GM23338 (cell line): ENCODE measurements at regions not wholly inside any gene's neighbourhood (a gene's known extent, or its start where the extent isn't known, plus 50 kb on each side); places are given as distances from the start of the nearest gene placed in this dataset.

ENCODE experiments used
- ATAC-seq: fragments of 200-7000 bp; cut with Tn5 transposase; 3 replicates; pipeline ENCODE4 v1.9.1; 2020
- DNase-seq: peaks from one replicate; pipeline ENCODE4 v3.0.0-alpha.2; 2015; ENCODE audit warnings: low spot score
- H2AFZ ChIP-seq: fragments of 200-600 bp; sonication (generic); 2 replicates; pipeline ENCODE4 v1.8.0; 2016; ENCODE audit warnings: antibody characterized with exemption, mild to moderate bottlenecking, moderate library complexity
- H3F3A ChIP-seq: fragments of 200-600 bp; sonication (generic); replicated peaks from 2 replicates; pipeline ENCODE4 v1.8.0; 2017; ENCODE audit warnings: antibody characterized with exemption, mixed run types, low read depth
- H3K27ac ChIP-seq: fragments of 200-600 bp; sonication (generic); 2 replicates; pipeline ENCODE4 v1.6.1; 2016; ENCODE audit warnings: low read depth
- H3K27me3 ChIP-seq: fragments of 200-600 bp; sonication (generic); 2 replicates; pipeline ENCODE4 v1.8.0; 2016; ENCODE audit warnings: mild to moderate bottlenecking, mixed run types, moderate library complexity; ENCODE audit not compliant: insufficient read depth
- H3K36me3 ChIP-seq: fragments of 200-600 bp; sonication (generic); 2 replicates; pipeline ENCODE4 v1.8.0; 2016; ENCODE audit warnings: mild to moderate bottlenecking; ENCODE audit not compliant: insufficient read depth
- H3K4me1 ChIP-seq: fragments of 200-600 bp; sonication (generic); 2 replicates; pipeline ENCODE4 v1.8.0; 2016; ENCODE audit warnings: mild to moderate bottlenecking, moderate library complexity; ENCODE audit not compliant: insufficient read depth
- H3K4me2 ChIP-seq: fragments of 200-600 bp; sonication (generic); 2 replicates; pipeline ENCODE4 v1.7.1; 2017; ENCODE audit warnings: mixed run types
- H3K4me3 ChIP-seq: fragments of 200-600 bp; sonication (generic); 2 replicates; pipeline ENCODE4 v1.6.1; 2016; ENCODE audit warnings: mixed run types
- H3K79me2 ChIP-seq: fragments of 200-600 bp; sonication (generic); replicated peaks from 2 replicates; pipeline ENCODE4 v1.8.0; 2017; ENCODE audit warnings: mild to moderate bottlenecking; ENCODE audit not compliant: insufficient read depth
- H3K9me2 ChIP-seq: fragments of 200-600 bp; sonication (generic); 2 replicates; pipeline ENCODE4 v1.8.0; 2017; ENCODE audit not compliant: insufficient read depth
- H4K20me1 ChIP-seq: fragments of 200-600 bp; sonication (generic); replicated peaks from 2 replicates; pipeline ENCODE4 v1.8.0; 2017; ENCODE audit warnings: mild to moderate bottlenecking; ENCODE audit not compliant: insufficient read depth
- H3K27ac Mint-ChIP-seq: 2 replicates; pipeline ENCODE4 v1.8.0; 2020; ENCODE audit warnings: inconsistent platforms, mild to moderate bottlenecking, moderate library complexity, mixed read lengths
- H3K27me3 Mint-ChIP-seq: 3 replicates; pipeline ENCODE4 v1.8.0; 2022; ENCODE audit warnings: low read depth, mild to moderate bottlenecking, moderate library complexity, mixed read lengths, inconsistent platforms; ENCODE audit not compliant: insufficient read depth, poor library complexity
- H3K36me3 Mint-ChIP-seq: 3 replicates; pipeline ENCODE4 v1.8.0; 2021; ENCODE audit warnings: low read depth, mild to moderate bottlenecking, inconsistent platforms, moderate library complexity, mixed read lengths
- H3K4me1 Mint-ChIP-seq: 3 replicates; pipeline ENCODE4 v1.8.0; 2020; ENCODE audit warnings: mild to moderate bottlenecking, inconsistent platforms, mixed read lengths
- H3K4me3 Mint-ChIP-seq: 3 replicates; pipeline ENCODE4 v1.8.0; 2021; ENCODE audit warnings: moderate library complexity, mild to moderate bottlenecking, inconsistent platforms, mixed read lengths
- H3K9me3 Mint-ChIP-seq: 3 replicates; pipeline ENCODE4 v1.8.0; 2020; ENCODE audit warnings: moderate library complexity, mild to moderate bottlenecking, inconsistent platforms, mixed read lengths
- CTCF ChIP-seq, 2 experiments: fragments of 200-600 bp in 1 of 2; sonication (generic) in 1 of 2; conservative IDR thresholded peaks; 2 replicates each; pipeline versions ENCODE4 v1.5.1 to v1.6.1; 2016 to 2017; ENCODE audit warnings: antibody characterized with exemption in 2 of 2, low read depth in 2 of 2, mild to moderate bottlenecking in 2 of 2, moderate library complexity in 1 of 2
- EZH2 ChIP-seq: fragments of 200-600 bp; sonication (generic); IDR thresholded peaks from one replicate; pipeline ENCODE4 v1.8.0; 2017; ENCODE audit warnings: antibody characterized with exemption, mild to moderate bottlenecking, low read depth; ENCODE audit not compliant: unreplicated experiment
- EZH2phosphoT487 ChIP-seq: fragments of 200-600 bp; sonication (generic); IDR thresholded peaks from one replicate; pipeline ENCODE4 v1.8.1; 2018; ENCODE audit warnings: antibody characterized with exemption; ENCODE audit not compliant: unreplicated experiment
- JUNB ChIP-seq: IDR thresholded peaks from one replicate; pipeline ENCODE4 v1.6.1; 2016; ENCODE audit warnings: antibody characterized with exemption; ENCODE audit not compliant: unreplicated experiment
- NANOG ChIP-seq: IDR thresholded peaks from 2 replicates; pipeline ENCODE4 v1.6.1; 2016; ENCODE audit warnings: antibody characterized with exemption, borderline replicate concordance
- POLR2AphosphoS5 ChIP-seq: IDR thresholded peaks from 2 replicates; pipeline ENCODE4 v1.6.1; 2016; ENCODE audit warnings: antibody characterized with exemption, low read depth
- REST ChIP-seq: IDR thresholded peaks from one replicate; pipeline ENCODE4 v1.6.1; 2018; ENCODE audit warnings: antibody characterized with exemption; ENCODE audit not compliant: unreplicated experiment
- STAT1 ChIP-seq: IDR thresholded peaks from one replicate; pipeline ENCODE4 v1.6.1; 2016; ENCODE audit warnings: antibody characterized with exemption; ENCODE audit not compliant: unreplicated experiment
- ZNF114 ChIP-seq: fragments of 250-450 bp; sonication (Bioruptor Pico); IDR thresholded peaks from 2 replicates; pipeline ENCODE4 v1.5.0; 2020; ENCODE audit warnings: mild to moderate bottlenecking, moderate library complexity
- ZNF331 ChIP-seq: fragments of 250-450 bp; sonication (Bioruptor Pico); IDR thresholded peaks from 2 replicates; pipeline ENCODE4 v1.5.0; 2020; ENCODE audit warnings: low read depth, mild to moderate bottlenecking, moderate library complexity

- no peaks in the 10 kb centered on the region for H3K4me1 Mint-ChIP-seq
- no peaks in the 10 kb centered on the region for H3K9me3 Mint-ChIP-seq
- Histone ChIP-seq H4K20me1 (no peaks in the 10 kb centered on the region), H3K4me3 (no peak overlapping the region), H3F3A (no peaks in the 10 kb centered on the region), H3K4me2 (no peak overlapping the region), H3K79me2 (no peaks in the 10 kb centered on the region), H3K4me1 (no peaks in the 10 kb centered on the region), H2AFZ (no peak overlapping the region), H3K9me2 (no peaks in the 10 kb centered on the region), H3K27me3 (no peaks in the 10 kb centered on the region), H3K27ac (no peak overlapping the region), H3K36me3 (no peaks in the 10 kb centered on the region)
- no peak overlapping the region for H3K4me3 Mint-ChIP-seq
- ATAC-seq (no peak), DNase-seq (no peak)
- TF ChIP-seq POLR2AphosphoS5 (no peak), JUNB (no peak), ZNF331 (CRISPR knock-in tag) (no peak), REST (no peak), NANOG (no peak), ZNF114 (CRISPR knock-in tag) (no peak), EZH2phosphoT487 (no peak), CTCF (conservative IDR thresholded peaks at IDR 0.05; ENCODE audit: low read depth in 2 of 2) (no peak)
- no peak overlapping the region for H3K27ac Mint-ChIP-seq
- H3K27me3 Mint-ChIP-seq = no peaks in the 10 kb centered on the region
- no peaks in the 10 kb centered on the region for H3K36me3 Mint-ChIP-seq
These were observed 108.3 kb downstream of the DSEL start for GRCh38 chr18:67408240-67408639.

GRCh38 chr18:67406714-67407113, 109.8 kb downstream of the DSEL start:
- H3K27me3 ChIP-seq = no peaks in the 10 kb centered on the region
- H2AFZ ChIP-seq = no peak overlapping the region
- no peaks in the 10 kb centered on the region for H3K4me1 ChIP-seq
- Mint-ChIP-seq H3K4me3 (no peak overlapping the region), H3K27me3 (no peaks in the 10 kb centered on the region), H3K36me3 (no peaks in the 10 kb centered on the region), H3K9me3 (no peaks in the 10 kb centered on the region), H3K27ac (no peak overlapping the region), H3K4me1 (no peaks in the 10 kb centered on the region)
- no peak for DNase-seq
- no peaks in the 10 kb centered on the region for H3F3A ChIP-seq
- H3K9me2 ChIP-seq = no peaks in the 10 kb centered on the region
- no peak overlapping the region for H3K4me3 ChIP-seq
- H3K27ac ChIP-seq = no peak overlapping the region
- TF ChIP-seq EZH2 (no peak), STAT1 (no peak), JUNB (no peak), CTCF (conservative IDR thresholded peaks at IDR 0.05; ENCODE audit: low read depth in 2 of 2) (no peak)
- ATAC-seq = no peak
- no peaks in the 10 kb centered on the region for H3K36me3 ChIP-seq
- no peaks in the 10 kb centered on the region for H4K20me1 ChIP-seq
- H3K79me2 ChIP-seq = no peaks in the 10 kb centered on the region
- no peak overlapping the region for H3K4me2 ChIP-seq
